Stimulated activated CD8-positive, alpha-beta memory T cell treated with anti-CD3 and anti-CD28 coated beads, Interleukin-2, amount 100 ng/mL, for 1 hour (primary cell): ENCODE measurements at regions not wholly inside any gene's neighbourhood (a gene's known extent, or its start where the extent isn't known, plus 50 kb on each side); places are given as distances from the start of the nearest gene placed in this dataset.

Source experiments
- DNase-seq, 2 donors: peaks; one replicate each; pipeline ENCODE4 v3.0.0-alpha.2; 2020; ENCODE audit warnings: low read depth in 2 of 2

DNA sequence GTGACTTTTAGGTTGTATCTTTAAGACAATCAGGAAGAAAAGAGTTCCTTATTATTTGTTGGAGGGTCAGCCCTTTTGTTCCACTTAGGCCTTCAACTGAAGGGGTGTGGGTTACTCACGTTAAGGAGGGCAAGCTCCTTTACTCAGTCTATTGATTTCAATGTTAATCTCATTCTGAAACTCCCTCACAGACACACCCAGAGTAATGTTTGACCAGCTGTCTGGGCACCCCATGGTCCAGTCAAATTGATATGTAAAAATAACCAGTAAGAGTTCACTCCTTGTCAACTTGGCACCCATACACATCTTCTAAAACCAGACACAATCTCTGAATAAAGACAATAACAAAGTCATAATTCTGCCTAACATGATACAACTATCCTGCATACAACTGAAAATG lies 292.9 kb downstream of the KLF5 start:
- no peak for DNase-seq

DNA sequence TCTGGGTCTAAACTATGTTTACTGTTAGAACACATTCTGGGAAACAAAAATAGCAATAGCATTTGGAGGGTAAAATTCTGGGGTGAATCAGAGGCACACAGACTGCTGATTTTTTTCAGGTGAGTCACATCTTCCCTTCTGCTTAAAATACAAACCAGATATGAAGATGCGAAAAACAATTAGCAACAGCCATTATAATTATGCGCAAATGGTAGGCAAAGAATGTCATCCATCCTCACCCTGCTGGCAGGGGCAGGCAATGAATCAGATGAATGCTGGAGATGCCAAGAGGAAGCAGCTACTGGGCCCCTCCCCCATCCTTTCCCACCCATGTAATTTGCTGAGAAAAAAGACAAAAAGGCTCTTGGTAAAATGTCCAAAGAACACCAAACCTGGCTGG lies 282.9 kb downstream of the KLF5 start:
- no peak for DNase-seq

- DNase-seq = no peak
Measured at GRCh38 chr13:73340069-73340468, 281.3 kb downstream of the KLF5 start.

DNA sequence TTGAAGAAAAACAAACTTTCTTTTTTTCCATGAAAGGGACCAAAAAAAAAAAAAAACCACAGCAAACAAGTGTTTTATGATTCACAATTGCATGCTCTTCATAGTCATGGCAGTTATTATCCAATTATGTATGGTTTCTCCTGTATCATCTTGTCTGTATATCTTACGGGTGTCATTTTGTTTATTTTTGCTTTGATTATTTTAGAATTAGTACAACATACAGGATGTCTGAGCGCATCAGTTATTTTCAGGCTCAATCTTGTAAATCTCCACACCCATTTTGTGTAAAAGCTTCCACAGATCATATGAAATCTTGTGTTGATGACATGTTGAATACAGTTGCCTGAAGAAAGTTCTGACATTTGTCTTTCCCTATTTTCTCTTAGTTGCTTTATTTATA lies 280.3 kb downstream of the KLF5 start:
- no peak for DNase-seq

DNA sequence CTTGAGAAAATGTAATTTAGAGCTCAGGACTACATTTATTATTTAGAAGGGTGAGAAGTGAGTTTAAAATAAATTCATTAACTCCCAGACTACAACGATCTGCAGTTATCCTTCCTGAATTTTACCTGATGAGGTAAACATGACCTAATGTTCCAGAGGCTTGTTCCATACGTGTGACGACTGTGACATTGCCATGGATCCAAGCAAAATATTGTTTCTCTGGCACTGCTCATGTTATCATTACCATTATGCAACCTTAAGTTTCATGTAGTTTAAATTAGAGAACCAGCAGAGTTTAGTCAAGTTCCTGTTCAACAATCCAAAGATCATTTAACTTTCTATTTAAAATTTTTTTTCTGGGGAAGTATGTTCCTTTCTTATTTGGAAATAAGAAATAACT lies 279.6 kb downstream of the KLF5 start:
- DNase-seq = no peak

GRCh38 chr13:73337532-73337931 lies 278.7 kb downstream of the KLF5 start:
- DNase-seq = no peak

DNA sequence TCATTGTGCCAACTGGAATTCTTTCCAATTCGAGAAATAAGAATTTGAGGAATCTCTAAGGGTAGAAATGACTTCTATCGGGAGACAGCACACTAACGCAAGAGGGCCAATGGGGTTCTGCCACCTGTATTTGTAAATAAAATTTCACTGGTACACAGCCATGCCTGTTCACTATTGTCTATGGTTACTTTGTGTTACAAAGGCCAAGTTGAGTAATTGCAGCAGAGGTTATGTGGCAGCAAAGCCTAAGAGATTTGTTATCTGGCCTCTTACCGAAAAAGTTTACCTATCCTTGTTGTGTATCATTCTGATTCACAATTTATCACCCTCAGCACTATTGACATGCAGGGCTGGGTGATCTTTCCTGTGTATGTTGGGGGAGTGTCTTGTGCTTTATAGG lies 278.0 kb downstream of the KLF5 start:
- no peak for DNase-seq

DNA sequence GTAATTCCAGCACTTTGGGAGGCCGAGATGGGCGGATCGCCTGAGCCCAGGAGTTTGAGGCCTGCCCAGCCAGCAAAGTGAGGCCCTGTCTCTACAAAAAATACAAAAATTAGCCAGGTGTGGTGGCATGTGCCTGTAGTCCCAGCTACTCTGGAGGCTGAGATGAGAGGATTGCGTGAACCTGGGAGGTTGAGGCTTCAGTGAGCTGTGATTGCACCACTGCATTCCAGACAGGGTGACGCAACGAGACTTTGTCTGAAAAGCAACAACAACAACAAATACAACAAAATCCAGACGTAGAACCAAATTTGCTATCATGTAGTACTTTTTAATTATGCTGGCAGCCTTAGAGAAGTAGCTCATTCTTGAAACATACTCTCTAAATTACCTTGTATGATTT lies 277.1 kb downstream of the KLF5 start:
- DNase-seq = no peak

DNA sequence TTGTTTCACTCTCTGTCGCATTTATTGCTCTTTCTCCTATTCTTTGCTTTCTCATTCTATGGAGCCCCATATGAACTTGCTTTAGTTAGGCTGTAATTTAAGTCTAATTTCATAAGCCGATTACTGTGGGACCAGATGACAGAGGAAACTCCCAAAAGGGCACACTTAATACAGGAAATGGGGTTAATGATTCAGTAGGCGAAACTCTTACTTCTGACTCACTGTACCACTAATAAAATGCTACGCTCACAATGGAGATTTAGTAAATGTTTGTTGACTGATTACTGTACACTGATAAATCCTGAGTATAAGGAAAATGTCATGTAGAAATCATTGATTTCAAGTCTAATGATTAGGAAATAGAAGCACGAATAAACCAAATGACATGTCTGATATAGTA lies 276.4 kb downstream of the KLF5 start:
- DNase-seq = no peak

DNA sequence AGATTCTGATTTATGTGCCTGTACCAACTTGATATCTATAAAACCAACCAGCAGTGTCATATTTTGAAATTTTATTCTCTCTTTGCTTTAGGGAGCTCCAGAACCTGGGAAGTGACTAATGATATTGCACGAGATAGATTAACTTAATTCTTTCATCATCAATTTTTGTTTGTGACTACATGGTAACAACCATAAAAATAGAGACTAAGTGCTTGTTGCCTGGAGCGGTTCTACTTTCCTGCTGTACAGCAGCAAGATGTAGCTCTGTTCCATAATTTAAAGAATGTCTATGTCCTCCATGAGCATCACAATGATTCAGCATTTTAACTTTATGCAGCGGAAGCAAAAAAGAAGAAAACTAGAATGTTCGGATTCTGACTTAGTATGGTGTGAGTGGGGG lies 275.6 kb downstream of the KLF5 start:
- DNase-seq = no peak

DNA sequence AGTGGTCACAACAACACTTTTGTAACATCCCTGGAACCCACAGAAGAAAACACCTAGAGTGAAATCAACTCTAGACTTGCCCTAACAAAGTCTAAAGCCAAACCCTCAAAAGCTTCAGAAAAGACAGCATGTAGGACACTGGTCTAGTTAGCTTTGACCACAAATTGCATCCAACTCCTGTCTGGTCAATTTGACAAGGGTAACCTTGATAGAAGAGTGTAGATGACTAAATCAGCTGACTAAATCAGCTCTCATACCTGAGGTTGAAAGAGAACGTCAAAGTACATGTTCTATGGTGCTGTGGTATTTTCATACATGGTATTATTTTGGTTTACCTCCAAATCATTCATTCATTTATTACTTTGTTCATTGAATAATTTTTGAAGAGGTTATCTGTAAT lies 272.8 kb downstream of the KLF5 start:
- no peak for DNase-seq

DNA sequence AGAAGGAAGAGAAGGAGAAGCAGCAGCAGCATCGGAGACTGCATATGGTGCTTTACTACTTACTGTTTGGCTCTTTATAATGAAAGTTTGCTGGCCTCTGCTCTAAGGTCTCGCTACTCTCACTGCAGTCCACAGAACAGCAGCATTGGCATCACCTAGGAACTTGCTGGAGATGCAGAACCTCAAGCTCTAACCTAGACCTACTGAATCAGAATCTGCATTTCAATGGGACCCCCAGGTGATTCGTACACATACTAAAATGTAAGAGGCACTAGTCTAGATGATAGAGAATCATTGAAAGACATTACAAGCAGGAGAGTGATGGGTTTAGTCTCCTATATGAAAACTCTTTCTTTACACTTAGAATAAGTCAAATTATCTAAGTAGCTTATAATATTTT lies 270.6 kb downstream of the KLF5 start:
- DNase-seq = no peak

DNA sequence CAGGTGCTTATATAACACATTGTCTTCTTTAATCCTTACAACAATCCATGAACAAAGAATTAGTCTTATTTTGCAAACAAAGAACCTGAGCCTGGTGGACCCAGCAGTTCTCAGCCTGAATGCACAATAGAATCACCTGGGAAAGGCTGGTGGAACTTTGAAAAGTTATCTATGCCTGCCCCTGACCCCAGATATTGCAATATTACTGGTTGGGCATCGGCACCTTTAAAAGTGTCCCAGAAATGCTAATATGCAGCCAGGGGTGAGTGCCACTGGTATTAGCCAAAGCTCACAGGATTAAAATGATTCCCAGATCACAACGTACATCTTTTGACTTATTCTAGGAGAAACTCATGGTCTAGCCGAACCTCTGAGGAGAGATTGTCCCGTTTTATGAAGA lies 268.8 kb downstream of the KLF5 start:
- DNase-seq = no peak

DNA sequence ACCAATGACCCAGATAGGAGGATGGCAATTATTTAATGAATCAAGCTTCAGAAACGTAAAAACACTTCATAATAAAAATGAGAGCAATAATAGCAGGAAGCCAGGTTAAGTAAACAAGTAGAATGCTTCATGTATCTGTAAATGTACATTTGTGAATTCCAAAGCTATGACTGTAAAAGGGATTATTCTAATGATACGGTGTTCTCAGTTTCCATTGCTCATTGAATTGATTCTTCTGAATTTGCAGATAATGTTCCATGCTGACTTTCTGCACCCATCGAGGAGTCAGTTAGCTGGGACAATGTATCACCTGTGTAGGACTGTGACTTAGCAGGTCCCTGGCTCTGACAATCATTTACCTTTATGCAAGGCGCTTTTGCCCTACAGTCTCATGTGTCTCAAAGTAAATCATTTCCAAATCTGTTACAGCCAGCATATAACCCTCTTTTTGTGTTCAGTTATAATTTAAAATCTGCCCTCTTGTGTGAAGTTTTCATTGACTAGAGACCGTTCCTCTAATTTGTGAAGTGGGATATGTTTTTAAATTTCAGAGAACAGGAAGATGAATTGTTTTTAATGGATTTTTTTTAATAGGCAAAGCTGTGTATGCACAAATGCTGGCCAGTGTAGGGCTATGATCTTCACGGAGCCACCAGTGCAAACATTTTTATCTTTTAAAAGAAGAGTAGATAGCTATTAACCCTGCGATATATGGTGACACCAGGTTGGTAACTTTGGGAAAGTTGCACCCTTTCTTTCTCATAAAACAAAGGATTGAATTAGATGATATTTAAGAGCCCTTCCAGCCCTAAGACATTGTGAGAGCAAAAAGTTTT lies 267.1 kb downstream of the KLF5 start:
- no peak for DNase-seq

DNA sequence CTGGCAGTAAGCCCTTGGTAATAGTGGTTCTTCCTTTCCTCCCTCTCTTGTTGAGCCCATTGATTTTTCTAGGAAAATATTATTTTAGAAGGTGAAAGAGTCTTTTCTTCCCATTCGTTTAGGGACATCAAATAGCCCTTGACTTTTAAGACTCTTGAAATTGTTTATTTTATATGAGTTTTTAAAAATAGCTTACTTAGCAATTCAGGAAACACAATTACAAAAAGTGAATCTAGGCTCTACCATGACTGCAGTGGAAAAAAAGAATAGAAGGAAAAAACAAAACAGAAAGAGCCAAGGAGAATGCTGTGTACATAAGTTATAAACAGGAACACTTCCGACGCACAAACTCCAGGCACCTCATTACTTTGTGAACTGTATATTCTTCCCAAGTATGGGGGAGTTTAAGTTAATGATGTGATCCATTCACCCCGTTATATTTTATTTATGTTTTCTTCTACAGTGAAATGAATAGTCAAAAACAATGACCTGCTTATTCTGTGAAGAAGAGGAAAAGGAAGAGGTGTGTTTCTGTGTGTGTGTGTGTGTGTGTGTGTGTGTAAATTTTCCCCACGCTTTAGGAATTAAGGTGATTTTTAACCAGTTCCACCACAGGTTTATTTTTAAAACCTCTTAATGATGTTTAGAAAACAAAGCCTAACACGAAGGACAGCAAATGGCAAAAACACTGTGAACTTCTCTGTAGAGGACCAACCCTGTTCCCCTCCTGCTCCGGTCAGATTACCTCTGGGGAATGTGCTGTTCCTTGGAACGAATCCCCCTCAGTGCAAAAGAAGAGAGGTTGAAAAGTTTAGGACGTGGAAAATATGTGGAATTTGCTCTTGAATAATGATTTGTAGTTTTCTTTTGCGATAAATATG lies 266.3 kb downstream of the KLF5 start:
- DNase-seq = no peak

- DNase-seq = no peak
Measured at GRCh38 chr13:73323615-73324014, 264.8 kb downstream of the KLF5 start.

DNA sequence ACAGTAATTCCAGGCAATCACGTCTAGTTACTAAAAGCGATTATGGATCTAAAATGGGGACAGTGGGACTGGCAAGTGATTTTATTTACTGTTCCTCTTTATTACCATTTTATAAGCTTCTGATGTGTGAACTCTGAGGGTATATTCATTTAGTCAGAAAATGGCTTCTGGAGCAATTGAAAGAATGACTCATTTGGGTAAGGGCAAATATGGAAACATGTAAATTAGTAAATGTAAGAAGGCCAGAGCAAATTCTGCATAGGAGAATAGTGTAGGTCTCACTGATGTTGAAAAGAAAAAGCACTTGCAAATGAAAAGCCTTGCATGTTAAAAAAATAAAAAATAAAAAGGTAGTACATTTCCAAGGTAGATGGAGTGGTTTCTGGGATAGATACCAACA lies 262.2 kb downstream of the KLF5 start:
- DNase-seq = no peak

GRCh38 chr13:73317140-73317539 lies 258.3 kb downstream of the KLF5 start:
- DNase-seq = no peak

DNA sequence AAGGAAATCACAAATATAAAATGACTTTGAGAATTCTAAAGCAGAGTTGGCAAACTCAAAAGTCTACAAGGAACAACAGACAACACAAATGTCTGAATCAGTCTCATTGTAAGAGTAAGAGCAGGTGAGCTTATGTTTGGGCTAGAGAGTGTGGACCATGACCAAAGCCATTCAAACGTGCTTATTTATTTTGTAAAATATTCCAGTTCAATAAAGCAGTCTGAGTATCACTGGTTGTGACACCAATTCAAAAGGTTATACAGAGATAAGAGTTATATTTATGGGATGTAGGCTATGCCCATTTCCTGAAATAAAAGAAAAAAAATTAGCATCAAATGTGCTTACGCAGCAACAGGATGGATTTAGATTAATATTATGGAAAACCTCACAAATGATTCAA lies 251.6 kb downstream of the KLF5 start:
- no peak for DNase-seq

DNA sequence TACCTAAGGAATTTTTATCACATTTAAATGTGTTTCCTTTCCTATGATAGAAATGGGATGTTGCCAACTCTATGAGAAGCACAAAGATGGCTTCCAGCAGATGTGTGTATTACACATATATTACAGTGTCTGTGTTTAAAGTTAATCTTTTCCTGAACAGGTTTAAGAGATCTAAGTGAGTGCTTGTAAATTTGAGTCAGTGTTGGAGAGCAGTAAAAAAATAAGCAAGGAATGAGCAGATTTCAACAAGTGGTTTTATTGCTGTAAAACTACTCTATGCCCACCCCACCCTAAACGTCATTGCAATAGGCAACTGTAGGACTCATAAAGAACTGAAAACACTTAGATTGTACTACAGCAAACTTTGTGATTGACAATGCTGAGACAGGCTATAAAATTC lies 248.7 kb downstream of the KLF5 start:
- DNase-seq = no peak

GRCh38 chr13:73306688-73307087 lies 247.9 kb downstream of the KLF5 start:
- DNase-seq = no peak

GRCh38 chr13:73304442-73304841 lies 245.6 kb downstream of the KLF5 start:
- no peak for DNase-seq

DNA sequence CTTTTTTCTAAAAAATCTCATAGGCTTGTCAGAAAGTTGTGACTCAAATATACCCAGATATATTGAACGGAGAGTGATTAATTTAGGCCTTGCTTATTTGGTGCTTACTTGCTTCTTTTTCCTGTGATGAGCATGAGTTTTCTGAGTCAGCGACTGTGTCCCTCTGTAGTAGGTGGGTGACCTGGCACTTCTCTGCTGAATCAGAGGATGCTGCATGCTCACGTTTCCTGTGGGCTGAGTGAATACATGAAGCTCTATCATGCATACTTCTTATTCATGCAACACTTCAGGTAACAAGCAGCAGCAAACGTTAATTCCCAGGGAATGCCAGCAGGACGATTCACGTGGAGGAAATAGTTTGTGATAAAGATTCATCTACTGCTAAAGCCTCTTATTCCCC lies 245.0 kb downstream of the KLF5 start:
- DNase-seq = no peak
